ENCODE measurements at regions not wholly inside any gene's neighbourhood (a gene's known extent, or its start where the extent isn't known, plus 50 kb on each side); places are given as distances from the start of the nearest gene placed in this dataset.

- DNase-seq (ENCODE audit: low spot score), result no peak
Measured at GRCh38 chr2:16018277-16019059, 78.1 kb downstream of the MYCN start.

- DNase-seq (ENCODE audit: low spot score), result no peak
Measured at GRCh38 chr2:16016282-16016681, 75.9 kb downstream of the MYCN start.

GRCh38 chr2:16015903-16016265 lies 75.5 kb downstream of the MYCN start:
- DNase-seq (ENCODE audit: low spot score), result no peak

GRCh38 chr2:16015210-16015902 lies 75.0 kb downstream of the MYCN start:
- no peak for DNase-seq (ENCODE audit: low spot score)

- no peak for DNase-seq (ENCODE audit: low spot score)
Measured at GRCh38 chr2:16014802-16015201, 74.5 kb downstream of the MYCN start.

DNA sequence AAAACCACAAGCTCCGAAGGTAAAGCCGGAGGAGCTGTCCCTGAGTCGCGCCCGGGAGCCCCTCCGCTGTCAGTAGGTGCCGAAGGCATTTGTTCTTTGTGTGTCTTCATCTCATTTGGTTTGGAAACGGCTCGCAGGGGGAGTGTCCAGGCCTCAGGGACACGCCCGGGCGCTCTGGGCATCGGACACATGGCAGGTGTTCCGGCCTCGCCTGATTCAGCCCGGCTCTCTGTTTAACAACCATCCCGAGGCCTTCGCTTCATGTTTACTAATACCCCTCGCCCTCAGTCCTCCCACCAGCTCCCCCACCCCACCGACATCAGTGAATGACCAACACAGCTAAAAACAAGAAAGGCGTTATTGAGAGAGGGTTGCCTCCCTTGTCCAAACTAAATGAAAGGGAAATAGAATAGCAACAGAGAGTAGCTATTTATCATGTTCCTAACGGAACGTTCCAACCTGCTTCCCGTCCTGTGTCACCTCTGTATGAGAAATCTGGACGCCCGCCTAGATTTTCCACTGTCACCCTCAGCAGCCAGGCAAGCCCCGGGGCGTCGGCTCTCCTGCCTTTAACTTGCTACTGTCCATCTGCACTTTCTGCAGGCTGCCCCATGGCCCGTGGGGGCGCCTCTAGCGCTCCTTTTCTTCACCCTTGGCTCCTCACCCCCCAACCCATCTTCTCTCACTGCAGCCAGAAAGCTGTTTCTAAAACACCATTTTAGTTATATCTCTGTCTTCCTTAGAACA lies 73.9 kb downstream of the MYCN start:
- DNase-seq (ENCODE audit: low spot score), result no peak

- no peak for DNase-seq (ENCODE audit: low spot score)
Measured at GRCh38 chr2:16013359-16013911, 73.1 kb downstream of the MYCN start.

DNA sequence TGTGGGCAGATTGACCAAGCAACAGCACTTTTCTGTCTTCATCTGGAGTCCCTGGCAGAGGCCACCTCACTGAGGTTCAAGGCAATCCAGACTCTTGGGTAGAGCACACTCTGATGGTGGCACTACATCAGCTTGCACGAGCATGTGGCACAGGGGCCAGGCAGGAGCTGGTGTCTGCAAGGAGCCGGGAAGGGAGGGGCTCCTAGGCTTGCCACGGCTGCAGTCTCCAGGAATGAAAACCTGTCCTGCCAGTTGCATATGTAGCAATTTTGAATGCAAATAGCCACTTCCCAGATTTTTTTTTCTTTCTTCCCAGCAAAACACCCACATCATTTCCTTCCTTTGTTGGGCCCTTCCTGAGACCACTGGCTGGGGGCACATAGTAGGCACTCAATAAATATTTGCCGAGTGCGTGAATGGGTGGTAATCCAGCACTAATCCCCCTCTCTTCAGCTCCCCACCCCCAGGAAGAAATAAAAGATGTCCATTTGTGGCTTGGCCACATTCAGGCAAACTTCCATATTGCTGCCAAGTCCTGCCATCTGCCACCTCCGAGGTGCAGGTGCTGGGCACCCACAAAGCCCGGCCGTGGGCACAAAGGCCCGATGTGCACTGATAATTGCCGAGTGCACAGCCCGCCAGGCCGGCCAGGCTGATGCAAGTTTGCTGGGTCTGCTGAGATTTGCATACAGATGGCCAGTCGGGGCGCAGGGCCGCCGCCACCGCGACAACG lies 72.4 kb downstream of the MYCN start:
- DNase-seq (ENCODE audit: low spot score), result no peak

DNA sequence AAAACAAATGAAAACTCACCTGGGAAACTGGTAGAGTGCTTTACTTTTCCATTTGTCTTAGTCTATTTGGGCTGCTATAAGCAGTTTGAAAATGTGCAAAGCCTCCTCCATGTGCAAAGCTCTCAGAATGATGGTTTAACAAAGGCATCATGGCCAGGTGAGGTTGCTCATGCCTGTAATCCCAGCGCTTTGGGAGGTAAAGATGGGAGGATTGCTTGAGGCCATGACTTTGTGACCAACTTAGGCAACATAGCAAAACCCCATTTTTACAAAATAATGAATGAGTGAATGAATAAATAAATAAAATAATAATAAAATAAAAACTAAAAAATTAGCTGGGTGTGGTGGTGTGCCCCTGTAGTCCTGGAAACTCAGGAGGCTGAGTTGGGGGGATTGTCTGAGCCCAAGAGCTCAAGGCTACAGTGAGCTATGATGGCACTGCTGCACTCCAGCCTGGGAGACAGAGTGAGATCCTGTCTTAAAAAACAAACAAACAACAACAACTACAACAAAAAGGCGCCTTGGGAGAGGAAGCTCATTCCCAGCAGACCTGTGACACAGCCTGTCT lies 71.8 kb downstream of the MYCN start:
- no peak for DNase-seq (ENCODE audit: low spot score)

DNA sequence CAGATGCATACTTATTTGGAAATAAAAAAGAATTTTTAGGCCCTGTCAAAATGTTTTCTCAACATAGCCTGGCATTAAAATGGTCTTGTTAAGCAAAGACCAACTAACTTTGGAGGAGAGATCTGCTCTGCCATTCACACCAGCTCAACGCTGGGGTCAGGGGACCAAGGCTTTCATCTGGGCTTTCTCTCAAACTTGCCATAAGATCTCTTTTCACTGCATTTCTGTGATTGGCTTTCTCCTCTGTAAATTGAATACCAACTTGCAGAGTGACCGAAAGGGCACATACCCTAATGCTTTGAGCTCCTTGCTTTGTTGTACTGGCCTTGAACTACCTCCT lies 71.2 kb downstream of the MYCN start:
- no peak for DNase-seq (ENCODE audit: low spot score)

- no peak for DNase-seq (ENCODE audit: low spot score)
Measured at GRCh38 chr2:16010951-16011620, 70.7 kb downstream of the MYCN start.

DNA sequence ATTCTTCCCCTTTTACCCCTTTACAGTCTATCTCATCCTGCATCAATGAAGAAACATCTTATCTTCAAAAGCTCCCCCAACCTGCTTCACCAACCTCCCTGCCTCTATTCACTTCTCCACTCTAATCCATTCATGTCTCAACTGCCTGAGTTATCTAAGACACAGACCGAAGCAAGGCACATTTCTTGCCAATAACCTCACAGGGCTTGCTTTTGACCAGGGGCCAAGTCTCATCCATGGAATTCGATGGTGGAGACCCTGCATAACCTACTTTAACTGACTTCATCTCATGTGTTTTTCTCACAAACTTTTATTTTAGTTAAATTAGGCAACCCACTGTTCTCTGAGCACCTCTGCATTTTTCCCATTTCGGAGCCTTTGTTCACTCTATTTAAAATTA lies 69.7 kb downstream of the MYCN start:
- no peak for DNase-seq (ENCODE audit: low spot score)

GRCh38 chr2:16009560-16009959 lies 69.2 kb downstream of the MYCN start:
- DNase-seq (ENCODE audit: low spot score), result no peak

- no peak for DNase-seq (ENCODE audit: low spot score)
Measured at GRCh38 chr2:16008856-16009255, 68.5 kb downstream of the MYCN start.

DNA sequence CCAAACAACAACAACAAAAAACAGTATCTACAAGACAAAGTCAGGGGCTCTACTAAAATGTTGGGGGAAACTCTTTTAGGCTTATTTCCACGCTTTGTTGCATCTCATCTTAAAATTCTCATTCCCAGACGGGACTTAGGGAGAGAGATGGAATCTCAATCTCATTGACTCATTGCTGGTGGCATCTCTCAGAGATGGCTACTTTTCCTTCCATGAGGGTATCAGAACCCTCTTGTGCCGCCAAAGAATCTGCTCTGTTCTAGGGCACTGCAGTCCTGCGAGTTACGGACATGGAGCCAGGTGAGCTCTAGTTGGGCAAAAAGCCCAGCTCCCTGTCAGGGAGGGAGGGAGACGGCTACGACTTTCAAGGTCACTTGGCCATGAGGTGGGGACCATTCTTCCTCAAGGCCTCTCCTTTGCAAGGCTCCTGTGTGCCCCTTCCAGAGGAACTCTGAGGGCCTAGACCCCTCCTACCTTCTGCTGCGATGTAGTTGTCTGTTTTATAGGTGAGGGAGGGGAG lies 68.0 kb downstream of the MYCN start:
- DNase-seq (ENCODE audit: low spot score), result no peak

GRCh38 chr2:16007167-16007934 lies 67.0 kb downstream of the MYCN start:
- no peak for DNase-seq (ENCODE audit: low spot score)

DNA sequence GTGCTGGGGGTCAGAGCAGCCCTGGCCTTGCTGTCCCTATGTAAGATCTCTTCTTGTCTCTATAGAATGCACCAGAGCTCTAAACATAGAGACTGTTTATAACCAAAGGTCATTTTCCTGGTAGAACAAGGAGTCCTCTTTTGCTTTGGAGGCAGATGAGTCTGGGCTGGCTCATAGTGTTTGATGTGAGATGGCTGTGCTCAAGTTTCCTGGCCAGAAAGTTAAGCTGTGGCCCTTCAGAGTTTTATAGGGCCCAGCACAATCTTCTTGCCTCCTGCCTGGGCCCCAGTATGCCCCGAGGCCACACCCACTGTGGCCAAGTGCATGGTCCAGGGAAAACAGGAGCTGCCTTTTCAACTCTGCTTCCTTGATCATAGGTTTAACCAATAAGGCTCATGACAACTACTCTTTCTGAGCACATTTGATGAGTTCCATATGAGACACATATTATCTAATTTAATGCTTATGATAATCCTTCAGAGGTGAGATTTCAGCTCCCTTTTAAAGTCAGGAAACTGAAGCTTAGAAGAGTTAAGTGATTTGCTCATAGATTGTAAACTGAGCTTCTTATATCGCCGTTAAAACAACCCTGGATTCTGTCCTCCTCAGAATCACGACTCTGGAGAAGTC lies 66.3 kb downstream of the MYCN start:
- DNase-seq (ENCODE audit: low spot score), result no peak

GRCh38 chr2:16005816-16006536 lies 65.6 kb downstream of the MYCN start:
- DNase-seq (ENCODE audit: low spot score), result no peak

DNA sequence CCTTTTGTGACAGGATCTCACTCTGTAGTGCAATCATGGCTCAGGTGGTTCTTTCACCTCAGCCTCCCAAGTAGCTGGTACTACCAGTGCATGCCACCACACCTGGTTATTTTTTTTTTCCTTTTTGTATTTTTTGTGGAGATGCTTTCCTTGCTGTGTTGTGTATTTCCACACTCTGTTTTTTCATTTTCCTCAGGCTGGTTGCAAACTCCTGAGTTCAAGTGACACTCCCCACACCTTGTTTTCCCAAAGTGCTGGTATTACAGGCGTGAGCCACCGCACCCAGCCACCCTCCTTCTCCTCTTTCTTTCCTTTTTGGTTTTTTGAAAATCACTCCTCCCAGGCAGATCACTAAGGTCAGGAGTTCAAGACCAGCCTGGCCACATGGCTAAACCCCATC lies 65.0 kb downstream of the MYCN start:
- DNase-seq (ENCODE audit: low spot score), result no peak

Measured in CD4-positive, alpha-beta T cell treated with Interleukin-15 for 4 hours (primary cell).